Jurkat, Clone E6-1 (cell line): ENCODE measurements at regions not wholly inside any gene's neighbourhood (a gene's known extent, or its start where the extent isn't known, plus 50 kb on each side); places are given as distances from the start of the nearest gene placed in this dataset.

Experiments
- DNase-seq: peaks from one replicate; pipeline ENCODE4 v3.0.0-alpha.2; 2011; ENCODE audit warnings: low read depth, low spot score
- H3K4me3 ChIP-seq: 2 replicates; pipeline ENCODE4 v1.5.1; 2011; ENCODE audit warnings: mild to moderate bottlenecking, low read length, control low read depth, moderate library complexity

DNA sequence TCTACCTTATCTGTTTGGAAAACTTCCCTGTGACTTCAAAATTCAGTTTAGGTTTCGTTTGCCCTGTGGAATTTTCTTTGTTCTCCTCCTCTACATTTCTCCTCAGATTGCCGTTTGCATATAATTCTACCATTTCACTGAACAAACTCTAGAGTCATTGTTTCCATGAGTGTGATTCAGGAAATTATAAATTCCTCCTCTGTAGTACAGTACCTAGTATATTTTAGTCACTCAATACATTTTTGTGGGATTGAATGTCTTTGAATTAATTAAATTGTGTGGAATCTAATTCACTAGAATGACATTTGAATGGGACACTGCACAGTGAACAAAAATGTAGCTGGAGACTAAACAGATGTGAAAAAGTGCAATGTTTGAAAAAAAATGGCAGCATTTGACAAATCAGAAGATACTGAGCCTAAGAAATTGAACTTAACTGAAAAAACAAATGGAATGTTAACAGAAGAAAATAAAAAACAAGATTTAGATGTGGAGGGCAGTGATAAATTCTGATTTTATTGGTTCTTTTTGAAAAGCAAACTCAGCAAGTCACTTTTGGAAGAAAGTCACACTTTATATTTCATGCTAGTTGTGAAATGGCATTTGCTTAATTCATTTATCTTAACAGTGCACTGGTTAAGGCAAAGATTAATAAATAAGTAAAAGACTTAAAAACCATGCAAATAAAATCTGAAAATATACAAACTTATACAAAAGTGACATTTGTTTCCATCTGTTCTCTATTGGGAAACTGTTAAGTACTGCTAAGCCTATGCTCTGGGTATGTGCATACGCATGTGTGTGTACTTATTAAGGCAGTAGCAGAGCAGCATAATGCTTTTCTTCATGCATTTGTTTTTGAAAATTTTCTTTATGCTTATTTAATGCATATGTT is 512.3 kb downstream of the FAT4 start:
- DNase-seq, result no peak
- no peak overlapping the region for H3K4me3 ChIP-seq

- DNase-seq, result no peak
- no peak overlapping the region for H3K4me3 ChIP-seq
Observed at GRCh38 chr4:125827696-125828052, 512.9 kb downstream of the FAT4 start.

- no peak for DNase-seq
- no peak overlapping the region for H3K4me3 ChIP-seq
Observed at GRCh38 chr4:125828346-125828745, 513.6 kb downstream of the FAT4 start.

DNA sequence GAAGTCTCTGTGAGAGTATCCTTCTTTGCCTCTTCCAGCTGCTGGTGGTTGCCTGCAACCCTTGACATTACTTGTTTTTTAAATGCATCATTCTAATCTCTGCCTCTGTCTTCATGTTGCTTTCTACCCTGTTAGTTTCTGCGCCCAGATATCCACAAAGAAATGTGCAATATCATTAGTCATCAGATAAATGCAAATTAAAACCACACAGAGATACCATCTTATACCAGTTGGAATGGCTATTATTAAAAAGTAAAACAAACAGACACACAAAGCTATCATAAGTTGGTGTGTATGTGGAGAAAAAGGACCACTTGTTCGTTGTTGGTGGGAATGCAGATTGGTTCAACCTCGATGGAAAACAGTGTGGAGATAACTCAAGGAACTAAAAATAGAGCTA is 517.4 kb downstream of the FAT4 start:
- no peak for DNase-seq
- no peak overlapping the region for H3K4me3 ChIP-seq

GRCh38 chr4:125836597-125837195 is 521.9 kb downstream of the FAT4 start:
- H3K4me3 ChIP-seq, result no peak overlapping the region

GRCh38 chr4:125837493-125838201 is 522.9 kb downstream of the FAT4 start:
- DNase-seq, result no peak

More at GRCh38 chr4:125836597-125837195, 521.9 kb downstream of the FAT4 start:
- DNase-seq, result no peak

GRCh38 chr4:125838202-125838601 is 523.4 kb downstream of the FAT4 start:
- no peak overlapping the region for H3K4me3 ChIP-seq
- no peak for DNase-seq

More at GRCh38 chr4:125837493-125838201, 522.9 kb downstream of the FAT4 start:
- H3K4me3 ChIP-seq, result no peak overlapping the region

DNA sequence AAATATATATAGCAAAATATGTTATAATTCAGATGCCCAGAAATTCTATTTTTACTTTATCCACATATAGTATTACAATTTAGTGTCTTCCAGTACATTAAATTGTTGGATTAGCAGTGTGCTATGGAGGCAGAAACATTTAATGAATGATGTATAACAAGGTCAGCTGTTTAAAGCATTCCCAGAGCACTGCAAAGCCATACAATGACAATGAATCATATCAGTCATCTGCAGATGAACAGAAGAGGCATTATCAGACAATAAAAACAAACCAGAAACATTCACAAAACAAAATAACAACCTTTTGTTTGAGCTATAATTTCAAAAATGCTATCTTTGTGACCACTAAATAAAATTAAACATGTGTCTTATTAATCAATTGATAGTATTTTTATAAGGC is 524.2 kb downstream of the FAT4 start:
- DNase-seq, result no peak
- H3K4me3 ChIP-seq, result no peak overlapping the region

DNA sequence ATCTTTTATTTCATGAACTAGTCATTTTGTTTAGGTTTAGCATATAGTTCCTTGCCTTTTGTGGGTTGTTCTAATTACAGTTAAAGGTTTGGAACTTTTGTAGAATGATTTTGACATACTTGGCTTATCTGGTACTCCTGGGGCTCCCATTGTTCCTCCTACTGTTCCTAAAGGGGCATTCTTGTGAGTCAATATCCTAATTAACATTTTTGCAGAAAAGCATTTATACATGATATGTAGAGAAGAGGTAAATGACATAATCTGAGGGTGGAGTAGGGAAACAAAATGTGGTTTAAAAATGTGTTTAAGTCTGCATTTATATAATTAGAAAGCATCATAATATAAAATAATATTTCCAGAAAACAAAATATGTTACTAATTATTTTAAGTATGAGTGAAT is 529.2 kb downstream of the FAT4 start:
- no peak overlapping the region for H3K4me3 ChIP-seq
- no peak for DNase-seq

DNA sequence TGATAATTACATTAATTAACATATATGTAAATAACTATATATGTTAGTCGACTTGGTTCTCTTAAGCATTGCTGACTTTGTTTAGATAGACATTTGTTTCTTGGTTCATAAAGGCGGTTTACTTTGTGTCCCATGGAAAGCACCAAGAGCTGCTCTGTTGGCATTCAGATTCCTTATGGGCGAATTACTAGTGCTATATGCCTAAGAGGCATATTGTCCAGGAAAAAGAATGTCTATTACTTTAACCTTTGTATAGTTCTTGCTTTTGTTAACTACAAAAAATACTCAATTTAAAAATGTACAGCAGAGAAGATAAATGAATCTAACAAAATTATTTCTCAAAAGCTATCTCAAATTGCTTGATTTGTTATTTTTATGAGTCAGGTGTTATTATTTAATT is 532.8 kb downstream of the FAT4 start:
- no peak overlapping the region for H3K4me3 ChIP-seq
- no peak for DNase-seq

DNA sequence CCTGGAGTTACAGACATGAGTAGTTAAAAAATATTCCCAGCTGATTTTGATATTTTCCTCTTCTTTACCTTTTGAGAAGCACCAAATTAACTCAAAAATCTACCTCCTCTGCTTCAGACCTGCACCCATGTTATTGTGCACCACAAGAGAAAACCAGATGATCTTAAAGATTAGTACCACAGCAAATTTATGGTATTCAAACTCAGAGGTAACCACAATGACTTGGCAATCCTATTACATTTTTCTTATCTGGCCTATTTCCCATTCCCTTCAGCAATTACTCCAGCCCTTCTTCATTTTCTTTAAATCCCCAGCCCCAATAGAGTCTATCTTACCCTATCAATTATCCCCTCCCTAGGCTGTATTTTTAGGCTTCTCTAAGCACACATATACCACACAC is 535.1 kb downstream of the FAT4 start:
- DNase-seq, result no peak

GRCh38 chr4:125891597-125892258 is 577.0 kb downstream of the FAT4 start:
- no peak for DNase-seq
- H3K4me3 ChIP-seq, result no peak overlapping the region

More for the DNA sequence above, 535.1 kb downstream of the FAT4 start:
- no peak overlapping the region for H3K4me3 ChIP-seq

DNA sequence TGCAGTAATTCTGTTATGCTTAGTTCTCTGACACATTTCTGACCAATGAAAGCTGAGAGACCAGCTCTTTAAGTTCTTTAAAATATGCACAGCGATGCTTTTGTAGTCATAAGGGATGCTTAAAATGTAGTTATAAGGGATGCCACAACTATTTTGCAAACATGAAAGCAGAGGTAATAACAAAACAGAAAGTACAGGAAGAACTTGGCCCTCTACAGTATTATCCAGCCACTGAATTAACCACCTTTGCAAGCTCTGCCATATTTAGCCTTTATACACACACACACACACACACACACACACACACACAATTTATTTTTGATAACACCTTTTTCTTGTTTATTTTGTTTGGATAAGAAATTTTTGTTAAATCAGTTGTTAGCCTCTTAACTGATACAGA is 590.0 kb downstream of the FAT4 start:
- no peak for DNase-seq
- H3K4me3 ChIP-seq, result no peak overlapping the region

DNA sequence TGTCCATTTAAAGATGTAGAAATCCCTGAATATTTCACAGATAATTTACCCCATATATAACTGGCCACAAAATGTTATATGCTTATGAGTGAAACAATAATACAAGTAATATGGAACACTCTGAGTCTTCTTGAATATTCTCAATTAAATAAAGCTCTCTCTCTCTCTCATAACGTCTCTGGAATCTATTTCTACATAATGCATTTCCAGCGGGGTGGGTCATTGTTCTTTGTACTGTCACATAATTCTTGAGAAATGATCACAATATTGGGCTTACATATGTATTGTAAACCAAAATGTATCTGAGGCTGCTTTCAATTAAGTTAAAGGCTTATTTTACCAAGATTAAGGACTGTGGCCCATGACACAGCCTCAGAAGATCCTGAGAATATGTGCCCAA is 596.3 kb downstream of the FAT4 start:
- H3K4me3 ChIP-seq, result no peak overlapping the region
- DNase-seq, result no peak

DNA sequence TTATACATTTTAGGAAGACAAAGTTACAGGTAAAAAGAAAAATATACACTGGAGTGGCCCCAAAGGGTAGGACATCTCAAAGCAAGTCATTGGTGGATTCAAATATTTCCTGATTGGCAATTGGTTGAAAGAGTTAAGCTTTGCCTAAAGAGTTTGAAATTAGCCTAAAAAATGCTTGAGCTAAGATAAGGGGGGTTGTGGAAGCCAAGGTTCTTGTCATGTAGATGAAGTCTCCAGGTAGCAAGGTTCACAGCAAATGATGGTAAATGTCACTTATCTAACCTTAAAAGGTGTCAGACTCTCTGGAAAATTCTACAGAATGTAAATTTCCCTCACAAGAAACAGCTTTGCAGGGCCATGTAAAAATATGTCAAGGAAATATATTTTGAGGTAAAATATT is 596.7 kb downstream of the FAT4 start:
- DNase-seq, result no peak
- no peak overlapping the region for H3K4me3 ChIP-seq

- DNase-seq, result no peak
- H3K4me3 ChIP-seq, result no peak overlapping the region
Observed at GRCh38 chr4:125917559-125917958, 602.8 kb downstream of the FAT4 start.

- no peak overlapping the region for H3K4me3 ChIP-seq
- DNase-seq, result no peak
Observed at GRCh38 chr4:125928652-125929051, 613.9 kb downstream of the FAT4 start.

DNA sequence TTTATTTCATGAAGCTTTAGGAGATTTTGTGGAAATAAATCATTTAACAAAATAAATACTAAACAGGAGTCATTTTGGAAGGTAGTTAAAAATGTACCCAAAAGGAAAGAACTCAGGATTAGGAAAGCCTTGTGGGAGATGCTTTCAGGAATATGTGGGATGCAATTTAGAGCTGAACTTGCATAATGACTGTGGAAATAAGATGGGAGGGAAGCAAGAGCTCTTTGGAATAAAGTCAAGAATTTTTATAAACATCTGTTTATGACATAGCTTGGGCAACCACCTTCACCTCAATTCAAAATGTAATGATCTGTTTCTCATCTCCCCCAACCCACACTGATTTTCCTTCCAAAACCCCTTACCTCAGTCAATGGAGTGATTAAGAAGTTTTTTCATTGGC is 623.8 kb downstream of the FAT4 start:
- no peak for DNase-seq
- H3K4me3 ChIP-seq, result no peak overlapping the region

- DNase-seq, result no peak
- no peak overlapping the region for H3K4me3 ChIP-seq
Observed at GRCh38 chr4:125940426-125940825, 625.7 kb downstream of the FAT4 start.

DNA sequence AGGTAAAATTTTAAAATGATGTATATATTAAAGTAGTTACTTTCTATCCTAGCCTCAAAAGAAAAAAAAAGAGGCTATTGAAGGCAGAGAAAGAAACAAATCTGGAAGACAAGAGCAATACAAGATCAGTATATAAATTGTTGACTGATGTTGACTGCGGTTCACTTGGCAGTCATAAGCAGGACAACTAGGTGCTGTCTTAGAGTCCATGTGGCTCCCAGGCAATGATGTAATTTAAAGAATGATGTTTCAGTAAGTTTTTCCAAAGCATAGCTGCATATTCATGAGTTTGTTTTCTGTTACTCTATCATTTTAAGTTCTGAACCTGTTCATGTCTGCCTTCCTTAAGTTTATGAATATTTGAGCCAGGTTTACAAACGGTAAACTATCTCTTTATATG is 630.2 kb downstream of the FAT4 start:
- H3K4me3 ChIP-seq, result no peak overlapping the region

More for the DNA sequence above, 630.2 kb downstream of the FAT4 start:
- DNase-seq, result no peak
